ENCODE measurements at regions not wholly inside any gene's neighbourhood (a gene's known extent, or its start where the extent isn't known, plus 50 kb on each side); places are given as distances from the start of the nearest gene placed in this dataset.

DNA sequence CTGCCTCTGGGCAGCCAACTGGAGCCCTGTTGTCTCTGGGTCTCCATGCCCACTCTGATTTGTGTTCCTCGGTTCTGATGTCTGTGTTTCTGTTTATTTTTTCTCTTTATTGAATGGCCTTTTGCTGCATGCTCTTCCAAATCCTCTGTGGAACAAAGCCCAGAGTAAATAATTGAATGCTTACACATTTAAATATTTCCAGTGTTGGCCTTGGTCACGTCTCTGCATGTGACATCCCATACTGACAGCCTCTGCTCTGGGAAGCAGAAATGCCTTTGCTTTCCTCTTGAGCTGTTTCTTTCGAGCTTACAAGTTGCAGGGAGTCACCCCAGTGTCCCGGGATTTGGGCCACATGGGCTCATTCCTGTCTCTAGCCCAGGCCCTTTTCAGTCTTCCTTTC lies 267.9 kb downstream of the PTPRU start:
- no peak for TF ChIP-seq POLR2A (IDR thresholded peaks at IDR 0.05)
- TF ChIP-seq, protein P1, sequence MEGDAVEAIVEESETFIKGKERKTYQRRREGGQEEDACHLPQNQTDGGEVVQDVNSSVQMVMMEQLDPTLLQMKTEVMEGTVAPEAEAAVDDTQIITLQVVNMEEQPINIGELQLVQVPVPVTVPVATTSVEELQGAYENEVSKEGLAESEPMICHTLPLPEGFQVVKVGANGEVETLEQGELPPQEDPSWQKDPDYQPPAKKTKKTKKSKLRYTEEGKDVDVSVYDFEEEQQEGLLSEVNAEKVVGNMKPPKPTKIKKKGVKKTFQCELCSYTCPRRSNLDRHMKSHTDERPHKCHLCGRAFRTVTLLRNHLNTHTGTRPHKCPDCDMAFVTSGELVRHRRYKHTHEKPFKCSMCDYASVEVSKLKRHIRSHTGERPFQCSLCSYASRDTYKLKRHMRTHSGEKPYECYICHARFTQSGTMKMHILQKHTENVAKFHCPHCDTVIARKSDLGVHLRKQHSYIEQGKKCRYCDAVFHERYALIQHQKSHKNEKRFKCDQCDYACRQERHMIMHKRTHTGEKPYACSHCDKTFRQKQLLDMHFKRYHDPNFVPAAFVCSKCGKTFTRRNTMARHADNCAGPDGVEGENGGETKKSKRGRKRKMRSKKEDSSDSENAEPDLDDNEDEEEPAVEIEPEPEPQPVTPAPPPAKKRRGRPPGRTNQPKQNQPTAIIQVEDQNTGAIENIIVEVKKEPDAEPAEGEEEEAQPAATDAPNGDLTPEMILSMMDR (IDR thresholded peaks at IDR 0.05), result no peak
- no peak for TF ChIP-seq POLR2AphosphoS5 (IDR thresholded peaks at IDR 0.05)
